GM19324 (cell line): ENCODE measurements at regions not wholly inside any gene's neighbourhood (a gene's known extent, or its start where the extent isn't known, plus 50 kb on each side); places are given as distances from the start of the nearest gene placed in this dataset.

Source experiments
- ATAC-seq: cut with Tn5 transposase; IDR thresholded peaks from one replicate; pipeline ENCODE4 v1.9.1; 2021; ENCODE audit warnings: mild to moderate bottlenecking, moderate library complexity; ENCODE audit not compliant: unreplicated experiment, low FRiP score

DNA sequence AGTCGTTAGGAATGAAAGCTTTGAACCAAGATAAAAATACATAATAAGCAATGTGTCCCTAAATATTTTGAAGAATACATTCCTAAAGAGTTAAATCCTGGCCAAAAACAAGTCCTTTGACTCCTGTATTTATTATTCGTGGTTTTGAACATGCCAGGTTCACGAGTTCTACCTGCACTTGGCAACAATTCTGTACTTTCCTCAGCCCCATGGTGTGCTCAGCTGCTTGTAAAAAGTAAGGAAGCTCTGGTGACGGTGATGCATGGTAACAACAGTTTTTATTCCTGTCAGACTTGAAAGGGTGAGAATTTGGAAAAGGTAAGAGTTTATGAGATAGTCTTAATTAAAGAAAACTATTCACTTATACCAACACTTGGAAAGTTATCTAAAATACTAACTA lies 95.0 kb upstream of the KLF12 start:
- no peak for ATAC-seq

DNA sequence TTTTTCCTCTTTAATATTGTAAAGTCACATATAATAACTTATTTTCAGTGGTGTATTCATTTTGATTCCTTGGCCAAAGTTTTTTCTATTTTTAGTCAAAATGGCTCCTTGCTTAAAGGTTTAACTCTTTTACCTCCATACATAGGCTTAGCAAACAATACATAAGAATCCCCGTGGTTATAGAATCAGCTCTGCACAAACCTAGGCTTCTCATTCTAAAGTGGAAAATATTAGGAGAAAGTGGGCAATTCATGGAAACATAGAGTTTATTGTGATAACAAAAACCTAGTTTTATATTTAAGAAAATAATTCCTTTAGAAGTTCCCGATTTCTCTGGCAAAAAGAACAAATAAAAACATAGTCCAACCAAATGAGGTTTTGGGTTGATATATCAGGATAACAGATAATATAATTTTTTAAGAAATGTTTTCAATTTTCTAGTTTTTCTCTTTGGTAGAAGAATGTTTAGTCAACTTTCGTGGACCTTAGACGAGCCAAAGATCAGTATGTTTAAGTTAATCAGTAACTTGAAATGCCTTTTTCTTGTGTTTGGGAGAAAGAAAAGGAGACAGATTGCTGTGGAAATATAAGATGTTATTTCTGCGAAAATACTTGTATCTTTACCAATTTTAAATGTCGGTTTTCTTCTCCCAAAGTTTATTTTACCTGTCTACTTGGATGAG lies 93.4 kb upstream of the KLF12 start:
- no peak for ATAC-seq

DNA sequence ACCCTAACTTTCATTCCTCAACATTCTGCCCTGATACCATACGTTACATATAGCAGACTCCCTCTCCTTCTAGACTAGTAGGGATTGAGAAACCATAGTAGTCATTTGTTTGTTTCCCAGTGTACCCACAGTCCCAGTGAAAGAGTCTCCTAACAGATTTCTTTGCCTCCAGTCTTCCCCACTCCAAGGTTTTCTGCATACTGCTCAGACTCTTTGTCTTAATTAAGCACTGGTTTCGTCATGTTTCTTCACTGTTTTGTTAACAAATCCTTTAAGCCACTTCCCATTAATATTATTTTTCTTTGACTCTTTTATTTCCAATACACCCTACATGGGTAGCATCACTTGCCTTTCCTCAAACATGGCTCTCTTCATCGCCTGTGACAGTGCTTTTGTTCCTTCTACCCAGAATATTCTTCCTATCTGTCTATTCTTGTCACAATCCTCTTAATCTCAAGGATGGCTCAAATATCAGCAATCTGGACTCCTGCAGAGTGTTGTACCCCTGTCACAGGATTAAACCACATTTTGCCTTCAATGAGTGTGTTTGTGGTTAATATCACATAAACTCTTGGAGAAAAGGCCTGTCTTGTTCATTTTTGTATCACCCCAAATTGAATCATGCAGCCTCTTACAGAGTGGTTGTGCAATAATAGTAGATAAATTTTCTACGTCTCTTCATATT lies 92.7 kb upstream of the KLF12 start:
- no peak for ATAC-seq

- no peak for ATAC-seq
Observed at GRCh38 chr13:74221752-74222151, 87.5 kb upstream of the KLF12 start.

DNA sequence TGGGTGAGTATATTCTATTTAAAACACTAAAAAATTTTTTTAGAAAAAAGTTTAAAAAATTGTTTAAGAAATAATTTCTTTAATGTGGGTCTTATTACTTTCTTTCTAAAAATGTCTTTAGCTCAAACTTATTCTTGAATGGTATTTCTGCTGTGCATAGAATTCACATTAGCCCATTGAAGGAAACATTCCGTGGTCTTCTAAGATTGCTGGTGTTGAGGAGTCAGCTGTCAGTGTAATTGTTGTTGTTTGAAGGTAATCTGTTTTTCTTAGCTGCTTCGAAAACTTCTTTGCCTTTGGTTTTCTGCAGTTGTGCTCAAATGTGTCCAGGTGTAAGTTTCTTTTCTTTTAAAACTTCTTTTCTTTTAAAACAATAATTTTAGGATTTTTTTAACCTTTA lies 85.4 kb upstream of the KLF12 start:
- ATAC-seq = no peak

- ATAC-seq = no peak
Observed at GRCh38 chr13:74218291-74218690, 84.1 kb upstream of the KLF12 start.

DNA sequence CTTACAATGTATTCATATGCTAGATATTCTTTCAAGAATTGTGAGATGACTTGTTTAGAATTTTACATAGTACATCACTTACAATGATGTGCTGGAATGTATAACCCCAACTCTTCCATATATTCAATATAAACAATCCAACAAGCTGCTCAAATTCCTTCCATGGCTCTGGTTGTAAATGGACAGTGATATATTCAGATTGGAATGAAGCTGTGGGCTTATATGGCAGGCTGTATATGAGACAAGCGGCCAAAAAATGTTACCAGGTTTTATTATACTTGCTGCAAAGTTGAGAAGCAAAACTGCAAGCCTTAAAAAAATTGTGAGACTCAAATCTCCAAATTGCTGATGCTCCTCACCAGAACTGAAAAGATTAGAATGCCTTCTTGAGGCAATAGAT lies 83.6 kb upstream of the KLF12 start:
- ATAC-seq = no peak

- ATAC-seq = no peak
Observed at GRCh38 chr13:74215420-74215819, 81.2 kb upstream of the KLF12 start.

DNA sequence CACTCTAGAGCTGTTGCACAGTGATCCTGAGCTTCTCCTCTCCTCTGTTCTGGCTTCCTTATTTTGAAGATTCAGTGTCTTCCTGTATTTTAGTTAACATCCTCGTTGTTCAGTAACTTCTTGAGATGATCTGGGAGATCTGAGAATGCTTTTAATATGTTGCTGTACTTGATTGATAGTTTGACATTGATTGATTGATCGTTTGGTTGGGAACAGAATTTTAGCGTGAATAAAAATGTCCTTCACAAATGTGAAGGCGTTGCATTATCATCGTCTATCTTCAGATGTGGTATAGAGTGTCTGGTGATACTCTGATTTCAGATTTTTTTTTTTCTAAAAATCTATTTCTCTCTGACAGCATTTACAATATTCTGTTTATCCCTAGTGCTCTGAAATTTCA lies 80.1 kb upstream of the KLF12 start:
- no peak for ATAC-seq

- ATAC-seq = no peak
Observed at GRCh38 chr13:74210693-74211393, 76.6 kb upstream of the KLF12 start.

DNA sequence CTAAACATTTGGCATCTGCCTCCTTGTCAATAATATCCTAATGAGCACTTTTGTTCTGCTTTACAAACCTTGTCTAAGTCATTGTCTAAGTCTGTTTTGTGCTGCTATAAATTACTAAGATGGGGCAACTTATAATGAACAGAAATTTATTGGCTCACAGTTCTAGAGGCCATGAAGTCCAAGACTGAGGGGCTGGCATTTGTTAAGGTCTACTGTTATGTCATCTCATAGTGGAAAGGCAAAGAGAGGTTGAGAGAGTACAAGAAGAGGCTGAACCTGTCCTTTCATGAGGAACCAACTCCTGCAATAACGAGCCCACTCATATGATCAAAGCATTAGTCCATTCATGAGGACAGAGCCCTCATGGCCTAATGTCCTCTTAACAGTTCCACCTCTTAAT lies 72.7 kb upstream of the KLF12 start:
- ATAC-seq = no peak

- ATAC-seq = no peak
Observed at GRCh38 chr13:74206061-74206561, 71.9 kb upstream of the KLF12 start.

DNA sequence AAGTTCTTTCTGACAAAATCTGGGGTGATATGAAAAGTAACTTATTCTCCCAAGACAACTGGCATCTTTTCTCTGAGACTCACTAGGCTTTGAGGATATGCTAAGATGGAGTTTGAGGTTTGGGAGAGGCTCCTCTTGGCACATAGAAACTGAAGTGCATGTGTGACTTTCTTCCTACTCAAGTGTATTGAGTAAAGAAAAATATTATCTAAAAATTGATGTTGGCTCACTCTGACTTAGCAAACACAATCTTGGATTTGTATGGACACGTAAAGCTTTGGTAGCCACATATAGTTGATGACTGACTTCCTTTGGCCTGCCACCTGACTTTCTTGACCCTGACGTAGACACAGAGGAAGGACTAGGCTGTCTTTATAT lies 71.1 kb upstream of the KLF12 start:
- ATAC-seq = no peak

GRCh38 chr13:74204602-74205312 lies 70.6 kb upstream of the KLF12 start:
- no peak for ATAC-seq

GRCh38 chr13:74203576-74203975 lies 69.4 kb upstream of the KLF12 start:
- no peak for ATAC-seq

DNA sequence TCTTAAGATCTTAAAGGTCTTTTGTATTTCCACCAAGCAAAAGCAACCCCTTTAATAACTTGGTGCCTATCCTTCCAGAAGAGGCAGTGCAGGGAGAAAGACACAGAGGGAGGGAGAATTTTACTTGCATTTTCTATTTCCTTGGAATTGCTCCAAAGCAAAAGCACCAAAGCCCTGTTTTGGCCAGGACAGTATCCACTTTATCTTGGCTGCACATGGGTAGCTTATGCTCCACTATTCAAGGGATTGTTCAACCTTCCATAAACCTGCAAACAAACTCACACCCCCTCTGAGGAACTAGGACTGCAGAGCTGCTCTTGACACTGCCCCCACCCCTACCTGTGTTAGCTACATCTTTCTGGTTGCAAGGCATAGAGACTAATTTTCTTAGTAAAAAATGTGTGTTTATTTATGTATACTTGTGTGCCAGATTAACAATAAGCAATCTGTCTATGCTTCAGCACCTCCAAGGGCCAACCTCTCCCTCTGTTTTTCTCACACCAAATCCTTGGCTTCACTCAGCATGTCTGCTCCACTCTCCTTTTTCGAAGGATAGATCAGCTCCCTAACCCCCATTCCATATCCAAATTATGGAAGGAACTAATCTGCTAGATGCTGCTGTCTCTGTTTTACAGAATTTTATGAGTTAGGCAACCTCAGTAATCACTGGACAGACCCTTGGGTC lies 68.1 kb upstream of the KLF12 start:
- ATAC-seq = no peak

GRCh38 chr13:74201530-74201929 lies 67.3 kb upstream of the KLF12 start:
- ATAC-seq = no peak

- ATAC-seq = no peak
Observed at GRCh38 chr13:74200081-74200480, 65.9 kb upstream of the KLF12 start.

GRCh38 chr13:74197677-74198429 lies 63.6 kb upstream of the KLF12 start:
- no peak for ATAC-seq

- ATAC-seq = no peak
Observed at GRCh38 chr13:74194846-74195245, 60.6 kb upstream of the KLF12 start.
